Femur (tissue), 1 donor: ENCODE measurements at regions not wholly inside any gene's neighbourhood (a gene's known extent, or its start where the extent isn't known, plus 50 kb on each side); places are given as distances from the start of the nearest gene placed in this dataset.

Source experiments
- DNase-seq: peaks from one replicate; pipeline ENCODE4 v3.0.0-alpha.2; 2017

GRCh38 chr2:37472959-37473358, 128.5 kb downstream of the QPCT start:
- DNase-seq, result peak; percentile 57

GRCh38 chr2:37476411-37476810, 132.0 kb downstream of the QPCT start:
- no peak for DNase-seq

GRCh38 chr2:37477921-37478320, 133.5 kb downstream of the QPCT start:
- no peak for DNase-seq

- DNase-seq, result no peak
These were observed 136.8 kb downstream of the QPCT start for GRCh38 chr2:37481244-37481643.

GRCh38 chr2:37489041-37489456, 144.6 kb downstream of the QPCT start:
- DNase-seq, result no peak

- no peak for DNase-seq
These were observed 145.1 kb downstream of the QPCT start for GRCh38 chr2:37489536-37489935.

GRCh38 chr2:37493425-37493824, 149.0 kb downstream of the QPCT start:
- no peak for DNase-seq

- no peak for DNase-seq
These were observed 154.7 kb downstream of the QPCT start for GRCh38 chr2:37499113-37499512.

GRCh38 chr2:37500031-37500430, 155.6 kb downstream of the QPCT start:
- DNase-seq, result no peak

- no peak for DNase-seq
These were observed 156.7 kb downstream of the QPCT start for GRCh38 chr2:37501113-37501512.

GRCh38 chr2:37506407-37507050, 162.1 kb downstream of the QPCT start:
- DNase-seq, result no peak

- DNase-seq, result no peak
These were observed 162.6 kb downstream of the QPCT start for GRCh38 chr2:37507051-37507410.

- DNase-seq, result no peak
These were observed 163.3 kb downstream of the QPCT start for GRCh38 chr2:37507703-37508102.

GRCh38 chr2:37512971-37513370, 158.5 kb downstream of the CDC42EP3 start:
- no peak for DNase-seq

- peak; percentile 68 for DNase-seq
These were observed 147.6 kb downstream of the CDC42EP3 start for GRCh38 chr2:37523814-37524362.

- no peak for DNase-seq
These were observed 145.1 kb downstream of the CDC42EP3 start for GRCh38 chr2:37526323-37526722.

- no peak for DNase-seq
These were observed 144.6 kb downstream of the CDC42EP3 start for GRCh38 chr2:37526856-37527255.

- no peak for DNase-seq
These were observed 144.1 kb downstream of the CDC42EP3 start for GRCh38 chr2:37527361-37527760.

GRCh38 chr2:37529830-37530415, 141.5 kb downstream of the CDC42EP3 start:
- DNase-seq, result peak; percentile 36

- no peak for DNase-seq
These were observed 138.9 kb downstream of the CDC42EP3 start for GRCh38 chr2:37532503-37532902.

- DNase-seq, result no peak
These were observed 134.1 kb downstream of the CDC42EP3 start for GRCh38 chr2:37537316-37537715.

- DNase-seq, result no peak
These were observed 129.9 kb downstream of the CDC42EP3 start for GRCh38 chr2:37541516-37541915.

GRCh38 chr2:37543999-37544557, 127.4 kb downstream of the CDC42EP3 start:
- DNase-seq, result no peak

GRCh38 chr2:37544591-37545031, 126.8 kb downstream of the CDC42EP3 start:
- no peak for DNase-seq
